HG02884 (cell line): ENCODE measurements at regions not wholly inside any gene's neighbourhood (a gene's known extent, or its start where the extent isn't known, plus 50 kb on each side); places are given as distances from the start of the nearest gene placed in this dataset.
"Not testable (repeated sequence)": the region's sequence is repeated elsewhere in the genome, so short reads cannot be mapped to it uniquely, and the experiment has no call there.

ENCODE experiments used
- ATAC-seq: cut with Tn5 transposase; IDR thresholded peaks from one replicate; pipeline ENCODE4 v1.9.1; 2021; ENCODE audit warnings: mild to moderate bottlenecking, moderate library complexity; ENCODE audit not compliant: unreplicated experiment

- no peak for ATAC-seq
These were observed 113.0 kb upstream of the FSIP2 start for GRCh38 chr2:185625604-185626003.

DNA sequence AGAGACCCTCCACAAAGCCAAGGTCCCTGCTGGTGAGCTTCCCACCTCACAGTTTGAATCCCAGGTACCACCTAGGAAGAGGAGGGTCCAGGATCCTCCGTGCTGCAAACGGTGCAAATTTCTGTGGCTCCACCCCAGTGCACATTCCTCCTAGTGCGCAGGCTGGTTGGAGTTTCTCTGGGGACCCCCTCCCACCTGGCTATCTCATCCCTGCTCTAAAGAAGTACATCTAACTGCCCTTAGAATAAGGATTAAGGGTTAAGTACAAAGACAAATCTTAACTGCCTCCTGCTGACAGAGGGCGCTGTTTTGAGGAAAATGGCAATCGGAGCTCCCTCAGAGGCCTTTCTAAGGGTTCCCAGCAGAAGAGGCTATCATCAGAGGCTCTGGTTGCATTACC lies 109.6 kb upstream of the FSIP2 start:
- no peak for ATAC-seq

DNA sequence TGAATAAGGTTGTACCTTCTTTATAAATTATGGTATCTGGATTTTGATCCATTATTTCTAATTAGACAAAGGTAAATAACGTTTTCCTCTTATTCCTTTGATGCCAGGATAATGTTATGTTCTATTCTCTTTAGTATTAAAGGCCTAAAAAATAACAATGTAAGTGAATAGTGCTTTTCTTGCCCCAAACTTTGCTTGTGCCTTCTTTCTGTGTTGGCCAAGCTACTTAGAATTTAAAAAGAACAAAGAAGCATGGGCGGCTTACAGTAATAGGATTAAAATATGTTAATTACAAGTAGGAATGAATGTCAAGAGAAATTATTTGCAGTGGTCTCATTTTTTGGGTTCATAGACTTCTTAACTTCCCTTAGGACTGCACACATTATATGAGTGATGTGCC lies 105.0 kb upstream of the FSIP2 start:
- ATAC-seq = no peak

GRCh38 chr2:185638771-185639170 lies 99.8 kb upstream of the FSIP2 start:
- ATAC-seq = no peak

DNA sequence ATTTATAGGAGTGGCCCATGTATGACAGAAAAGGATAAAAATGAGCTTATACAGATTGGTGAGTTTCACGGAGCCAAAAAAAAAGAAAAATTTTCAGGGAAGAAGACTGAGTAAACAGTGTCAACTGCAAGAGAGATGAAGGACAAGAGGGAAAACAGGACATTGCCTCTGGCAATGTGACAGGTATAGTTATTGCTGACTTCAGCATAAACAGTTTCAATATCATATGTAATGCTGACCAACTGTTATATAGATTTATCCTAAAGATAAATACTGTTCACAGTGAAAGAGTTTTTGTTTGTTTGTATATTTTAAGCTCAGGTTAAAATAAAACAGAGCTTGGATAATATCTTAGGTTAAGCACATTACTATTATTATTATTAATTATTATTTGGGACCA lies 98.0 kb upstream of the FSIP2 start:
- ATAC-seq = no peak

DNA sequence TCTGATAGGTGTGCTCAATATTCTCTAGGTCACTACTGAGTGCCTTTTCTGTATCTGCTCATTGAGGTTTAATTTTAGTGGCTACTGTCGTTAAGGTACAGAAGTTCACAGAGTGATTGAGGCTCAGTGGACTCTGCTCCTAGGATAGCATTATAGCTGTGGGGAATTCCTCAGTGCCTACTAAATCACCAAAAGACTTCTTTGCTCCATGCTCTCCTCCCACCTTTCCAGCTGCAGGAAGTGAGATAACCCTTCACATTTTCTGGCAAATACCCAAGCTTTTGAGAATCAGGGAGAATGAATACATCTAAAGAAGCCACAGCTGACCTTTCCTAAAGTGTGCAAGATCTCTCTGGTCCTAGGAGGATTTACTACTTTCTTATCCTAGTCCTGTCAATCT lies 95.2 kb upstream of the FSIP2 start:
- no peak for ATAC-seq

DNA sequence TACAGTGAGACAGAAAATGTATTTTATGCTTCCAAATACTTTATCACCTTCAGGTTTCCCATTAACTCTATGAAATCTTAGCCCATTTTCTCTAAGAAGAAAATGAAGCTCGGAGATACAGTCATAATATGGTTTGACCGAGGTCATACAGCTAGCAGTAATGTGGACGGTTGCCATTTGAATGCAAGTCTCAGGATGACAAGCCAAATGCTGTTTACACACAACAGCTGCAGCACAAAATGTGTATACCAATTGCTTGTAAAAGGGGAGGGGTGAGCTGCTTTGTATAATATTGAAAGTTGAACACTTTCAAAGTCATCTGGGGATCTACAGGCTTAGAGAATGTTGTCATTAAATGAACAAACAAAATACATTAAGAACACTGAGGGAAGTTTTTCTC lies 93.8 kb upstream of the FSIP2 start:
- ATAC-seq = peak; percentile 68

DNA sequence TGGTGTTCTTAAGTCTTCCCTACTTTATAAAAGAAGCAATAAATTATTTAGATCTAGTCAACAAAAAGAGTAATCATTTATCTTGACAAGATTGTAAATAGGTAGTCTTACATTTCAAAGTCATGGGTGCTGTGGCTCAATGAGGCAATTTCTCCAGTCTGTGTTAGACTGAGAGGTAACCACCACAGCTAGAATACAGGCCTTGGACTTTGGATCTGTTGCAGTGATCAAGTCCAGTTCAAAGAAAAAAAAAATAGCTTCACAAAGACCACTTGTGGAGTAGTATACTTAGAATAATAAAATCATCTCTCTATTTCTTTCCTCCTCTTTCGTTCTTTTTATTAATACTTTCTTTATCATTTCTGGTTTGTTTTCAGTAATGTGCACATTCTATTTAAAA lies 93.1 kb upstream of the FSIP2 start:
- ATAC-seq = no peak

- no peak for ATAC-seq
These were observed 79.9 kb upstream of the FSIP2 start for GRCh38 chr2:185658750-185659149.

GRCh38 chr2:185663811-185664210 lies 74.8 kb upstream of the FSIP2 start:
- ATAC-seq = no peak

GRCh38 chr2:185664384-185664783 lies 74.2 kb upstream of the FSIP2 start:
- no peak for ATAC-seq

DNA sequence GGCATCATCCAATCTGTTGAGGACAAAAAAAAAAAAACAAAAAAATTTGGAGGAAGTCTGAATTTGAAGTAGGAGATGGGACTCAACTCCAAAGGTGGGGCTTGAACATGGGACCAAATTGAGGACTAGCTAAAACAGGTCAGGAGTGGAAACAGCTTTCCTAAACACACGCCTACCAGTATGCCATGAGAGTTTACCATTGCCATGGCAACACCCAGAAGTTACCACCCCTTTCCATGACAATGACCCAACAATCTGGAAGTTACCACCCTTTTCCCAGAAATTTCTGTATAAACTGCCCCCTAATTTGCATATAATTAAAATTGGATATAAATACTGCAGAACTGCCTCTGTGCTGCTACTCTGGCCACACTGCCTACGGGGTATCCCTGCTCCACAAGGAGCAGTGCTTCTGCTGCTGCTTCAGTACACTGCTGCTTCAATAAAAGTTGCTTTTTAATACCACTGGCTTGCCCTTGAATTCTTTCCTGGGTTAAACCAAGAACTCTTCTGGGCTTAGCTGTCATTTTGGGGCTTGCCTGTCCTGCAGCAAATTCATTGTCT lies 73.3 kb upstream of the FSIP2 start:
- no peak for ATAC-seq

DNA sequence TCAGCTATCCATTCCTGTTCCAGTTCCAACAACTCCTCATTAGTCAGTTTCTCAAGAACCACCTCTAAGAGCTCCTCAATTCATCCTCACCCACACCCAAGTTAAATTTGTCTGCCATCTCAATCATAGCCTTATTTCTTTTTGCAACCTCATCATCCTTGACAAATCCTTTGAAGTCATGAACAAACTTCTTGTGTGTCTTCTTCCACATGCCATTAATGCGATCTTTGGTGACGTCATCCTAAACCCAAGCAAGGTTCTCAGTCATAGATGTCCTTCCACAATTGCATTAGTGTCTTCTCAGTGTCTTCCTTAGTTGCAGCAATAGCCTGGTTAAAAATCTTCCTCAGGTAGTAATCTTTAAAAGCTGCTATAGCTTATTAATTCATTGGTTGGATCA lies 71.2 kb upstream of the FSIP2 start:
- ATAC-seq = no peak

DNA sequence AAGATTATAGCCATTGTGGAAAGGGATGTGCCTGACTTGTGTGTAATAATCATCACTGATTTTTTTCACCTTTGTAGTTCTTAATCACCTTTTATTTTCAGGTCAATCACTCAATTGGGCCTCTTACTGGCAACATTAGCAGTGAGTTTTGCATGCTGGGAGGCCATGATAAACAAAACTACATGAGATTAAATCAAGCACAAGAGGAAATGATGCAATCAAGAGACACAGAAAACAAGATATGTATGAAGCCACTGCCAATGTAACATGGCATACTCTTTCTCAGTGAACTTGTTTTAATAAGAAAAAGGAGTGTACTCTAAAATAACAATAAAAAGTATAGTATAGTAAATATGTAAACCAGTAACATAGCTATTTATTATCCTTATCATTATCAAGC lies 69.9 kb upstream of the FSIP2 start:
- ATAC-seq = no peak

DNA sequence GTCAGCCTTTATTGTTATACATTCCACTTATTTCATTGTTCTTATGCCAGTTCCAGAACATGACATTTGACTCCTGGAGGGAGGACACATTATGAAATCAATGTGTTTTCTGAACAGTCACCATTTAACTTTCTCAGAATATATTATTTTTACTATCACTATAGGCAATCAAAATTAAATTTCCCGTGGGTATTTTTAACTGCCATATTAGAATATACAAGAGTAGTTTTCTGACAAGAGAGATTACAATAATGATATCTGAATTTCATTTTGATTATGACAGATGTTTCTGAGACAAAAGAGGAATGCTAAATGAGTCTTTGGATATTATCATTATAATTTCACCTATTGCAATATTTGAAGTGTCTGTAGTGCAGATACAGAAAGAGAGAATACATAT lies 64.4 kb upstream of the FSIP2 start:
- ATAC-seq = no peak

DNA sequence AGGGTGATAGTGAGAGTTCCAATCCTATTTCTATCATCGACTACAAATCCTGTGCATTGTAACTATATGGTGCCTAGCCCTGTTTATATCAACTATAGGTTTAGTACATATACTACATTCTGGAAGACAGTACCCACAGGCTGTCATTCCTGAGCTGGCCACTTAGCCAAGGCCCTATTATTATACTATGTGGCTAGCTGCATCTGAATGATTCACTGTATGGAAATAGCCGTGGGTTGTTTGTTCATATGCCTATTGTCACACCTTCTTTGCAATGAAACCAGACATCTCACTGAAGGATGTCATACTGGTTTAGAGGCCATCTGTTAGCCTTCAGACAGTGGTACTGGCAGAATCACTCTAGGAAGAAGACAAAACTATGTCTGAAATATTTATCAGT lies 62.3 kb upstream of the FSIP2 start:
- ATAC-seq = no peak

- ATAC-seq = not testable (repeated sequence)
These were observed 51.6 kb upstream of the FSIP2 start for GRCh38 chr2:185687001-185687400.

GRCh38 chr2:185687967-185688366 lies 50.6 kb upstream of the FSIP2 start:
- no peak for ATAC-seq
